Fibroblast of pulmonary artery (primary cell): ENCODE measurements at regions not wholly inside any gene's neighbourhood (a gene's known extent, or its start where the extent isn't known, plus 50 kb on each side); places are given as distances from the start of the nearest gene placed in this dataset.

Experiments used
- DNase-seq: peaks from one replicate; pipeline ENCODE4 v3.0.0-alpha.2; 2010; ENCODE audit warnings: low read depth
- H3K4me3 ChIP-seq: replicated peaks from 2 replicates; pipeline ENCODE4 v1.5.1; 2011; ENCODE audit warnings: low read depth, mild to moderate bottlenecking, control low read depth, low read length, moderate library complexity
- TF ChIP-seq, protein P1 (sequence below): IDR thresholded peaks from 2 replicates; pipeline ENCODE4 v1.5.1; 2011; ENCODE audit warnings: mild to moderate bottlenecking, control low read depth, low read length, inconsistent platforms; ENCODE audit errors: missing control alignments

DNA sequence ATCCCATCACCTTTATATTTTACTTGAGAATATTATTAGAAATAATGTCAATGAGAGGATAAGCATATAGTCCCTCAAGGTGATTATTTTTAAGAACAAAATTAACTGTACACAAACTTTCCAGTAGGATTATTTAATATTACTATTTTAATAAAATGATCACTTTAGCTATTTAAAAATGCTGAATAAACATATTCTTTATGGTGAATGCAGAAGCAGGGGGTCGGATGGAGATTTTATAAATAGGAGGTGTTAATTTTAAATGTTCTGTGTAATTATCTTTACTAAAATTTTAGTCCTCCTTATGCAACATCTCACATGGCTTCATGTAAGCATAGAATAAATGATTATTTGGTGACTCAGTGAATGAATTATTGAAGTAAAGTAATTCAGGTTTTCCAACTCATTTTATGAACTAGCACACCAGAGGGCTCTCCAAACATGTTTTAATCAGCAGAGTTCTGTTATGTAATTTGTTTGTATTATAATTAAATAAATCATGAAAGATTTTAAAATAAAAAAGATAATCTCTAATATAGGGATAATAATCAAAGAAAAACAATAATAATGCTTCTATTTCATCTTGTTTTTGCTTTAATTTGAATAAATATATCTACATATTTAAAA, 1635.2 kb downstream of the EFNB2 start:
- H3K4me3 ChIP-seq, result no peak overlapping the region
- DNase-seq, result peak; percentile 10
- TF ChIP-seq, protein P1, sequence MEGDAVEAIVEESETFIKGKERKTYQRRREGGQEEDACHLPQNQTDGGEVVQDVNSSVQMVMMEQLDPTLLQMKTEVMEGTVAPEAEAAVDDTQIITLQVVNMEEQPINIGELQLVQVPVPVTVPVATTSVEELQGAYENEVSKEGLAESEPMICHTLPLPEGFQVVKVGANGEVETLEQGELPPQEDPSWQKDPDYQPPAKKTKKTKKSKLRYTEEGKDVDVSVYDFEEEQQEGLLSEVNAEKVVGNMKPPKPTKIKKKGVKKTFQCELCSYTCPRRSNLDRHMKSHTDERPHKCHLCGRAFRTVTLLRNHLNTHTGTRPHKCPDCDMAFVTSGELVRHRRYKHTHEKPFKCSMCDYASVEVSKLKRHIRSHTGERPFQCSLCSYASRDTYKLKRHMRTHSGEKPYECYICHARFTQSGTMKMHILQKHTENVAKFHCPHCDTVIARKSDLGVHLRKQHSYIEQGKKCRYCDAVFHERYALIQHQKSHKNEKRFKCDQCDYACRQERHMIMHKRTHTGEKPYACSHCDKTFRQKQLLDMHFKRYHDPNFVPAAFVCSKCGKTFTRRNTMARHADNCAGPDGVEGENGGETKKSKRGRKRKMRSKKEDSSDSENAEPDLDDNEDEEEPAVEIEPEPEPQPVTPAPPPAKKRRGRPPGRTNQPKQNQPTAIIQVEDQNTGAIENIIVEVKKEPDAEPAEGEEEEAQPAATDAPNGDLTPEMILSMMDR, result no peak

DNA sequence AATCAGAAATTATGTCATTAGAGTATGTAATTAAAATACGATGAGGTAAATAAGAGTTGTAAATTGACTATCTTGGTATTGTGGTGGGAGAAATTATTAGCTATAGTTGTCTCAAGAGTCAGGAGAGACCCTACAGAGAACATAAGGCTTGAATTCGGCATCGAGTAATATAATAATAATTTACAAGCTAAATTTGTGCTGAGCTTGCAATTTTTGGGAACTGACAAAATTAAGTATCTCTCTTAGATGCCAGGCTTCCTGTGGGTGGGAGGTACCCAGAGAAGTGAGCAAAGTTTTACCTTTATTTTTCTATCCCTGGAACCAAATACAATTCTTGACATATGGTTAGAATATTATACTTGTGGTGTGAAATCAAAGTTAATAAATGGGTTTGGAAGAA, 1637.0 kb downstream of the EFNB2 start:
- TF ChIP-seq, protein P1, result no peak
- no peak overlapping the region for H3K4me3 ChIP-seq
- DNase-seq, result no peak

DNA sequence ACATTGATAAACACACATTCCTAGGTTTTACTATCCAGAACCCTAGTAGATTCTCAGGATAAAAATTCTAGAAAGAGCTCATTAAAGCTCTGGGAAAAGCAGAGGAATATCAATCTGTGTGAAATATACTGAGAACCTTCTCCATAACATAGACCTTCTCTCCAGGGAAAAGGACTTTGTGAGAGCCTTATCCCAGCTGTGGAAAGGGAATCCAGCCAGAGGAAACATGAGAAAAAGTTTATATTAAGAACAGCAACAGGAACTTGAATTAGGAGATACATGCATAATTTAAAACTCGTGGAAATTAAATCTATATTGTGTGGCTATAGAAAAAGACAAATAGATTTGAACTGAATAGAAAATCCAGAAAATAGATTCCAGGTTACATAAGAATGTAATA, 1639.9 kb downstream of the EFNB2 start:
- DNase-seq, result no peak
- no peak overlapping the region for H3K4me3 ChIP-seq
- TF ChIP-seq, protein P1, result no peak

DNA sequence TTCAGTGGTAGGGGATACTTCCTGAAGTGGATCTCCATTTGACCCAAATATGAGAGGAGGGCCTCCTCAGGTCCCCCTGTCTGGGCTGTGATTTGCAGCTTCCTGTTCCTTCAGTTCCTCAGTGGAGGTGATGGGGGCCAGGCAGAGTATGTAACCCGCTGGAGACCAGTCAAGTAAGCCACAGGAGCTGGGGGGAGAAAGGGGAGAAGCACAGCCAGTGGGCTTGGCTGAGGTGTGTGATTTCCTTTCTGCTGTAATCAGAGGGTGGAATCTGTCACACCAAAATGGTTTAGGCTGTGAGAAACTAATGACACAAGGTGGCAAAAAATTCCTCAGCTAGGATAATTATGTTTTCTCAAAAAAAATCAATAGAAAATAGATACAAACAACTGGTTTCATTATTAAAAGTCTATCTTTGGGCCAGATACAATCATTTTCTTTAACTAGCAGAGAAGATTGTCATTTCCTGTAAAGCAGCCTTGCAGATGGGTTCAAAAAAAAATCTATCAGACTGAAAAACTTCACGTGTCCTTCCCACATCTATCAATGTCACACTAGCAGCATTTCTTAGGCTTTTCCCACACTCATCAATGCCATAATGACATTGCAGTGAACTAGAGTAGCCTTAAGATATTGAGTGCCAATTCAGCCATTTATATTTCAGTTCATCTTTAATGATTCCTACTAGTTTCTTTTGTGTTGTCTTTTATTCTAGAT, 1660.3 kb downstream of the EFNB2 start:
- TF ChIP-seq, protein P1, result no peak
- H3K4me3 ChIP-seq, result no peak overlapping the region
- DNase-seq, result no peak

DNA sequence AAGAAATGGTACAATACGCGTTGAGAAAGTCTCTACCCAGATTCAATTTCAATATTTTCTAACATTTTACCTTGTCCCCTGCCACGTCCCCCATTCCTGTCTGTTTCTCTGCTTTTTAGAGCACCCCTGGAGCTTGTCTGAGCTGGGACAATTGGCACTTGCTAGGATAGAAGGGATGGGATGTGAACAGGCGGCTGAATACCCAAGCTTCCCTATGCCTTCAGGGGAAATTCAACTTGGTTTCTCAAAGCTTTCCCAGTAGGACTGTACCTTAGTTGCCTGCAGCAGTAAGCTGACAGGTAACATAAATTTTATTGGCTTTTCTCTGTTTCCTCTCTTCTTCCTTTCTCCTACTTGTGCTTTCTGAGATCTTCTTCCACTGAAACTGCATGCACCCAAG, 1663.3 kb downstream of the EFNB2 start:
- DNase-seq, result no peak
- TF ChIP-seq, protein P1, result no peak
- H3K4me3 ChIP-seq, result no peak overlapping the region

DNA sequence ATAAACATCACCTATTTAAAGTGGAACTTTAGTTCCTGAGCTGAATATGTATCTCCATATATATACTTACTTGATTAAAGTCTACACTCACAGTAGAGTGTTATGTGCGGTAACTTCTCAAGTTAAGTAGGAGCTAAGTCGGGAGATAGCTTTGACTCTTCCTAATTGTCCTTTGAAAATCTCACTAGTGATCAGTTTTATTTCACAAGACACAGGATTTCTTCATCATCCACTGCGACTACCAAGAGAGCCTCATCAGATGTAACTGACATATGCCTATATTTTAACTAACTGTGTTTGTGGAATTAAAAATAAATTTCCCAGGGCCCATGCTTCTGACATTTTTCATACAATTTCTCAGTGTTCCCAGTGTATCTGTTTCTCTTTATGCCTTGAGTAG, 1664.0 kb downstream of the EFNB2 start:
- H3K4me3 ChIP-seq, result no peak overlapping the region
- no peak for DNase-seq
- TF ChIP-seq, protein P1, result no peak

DNA sequence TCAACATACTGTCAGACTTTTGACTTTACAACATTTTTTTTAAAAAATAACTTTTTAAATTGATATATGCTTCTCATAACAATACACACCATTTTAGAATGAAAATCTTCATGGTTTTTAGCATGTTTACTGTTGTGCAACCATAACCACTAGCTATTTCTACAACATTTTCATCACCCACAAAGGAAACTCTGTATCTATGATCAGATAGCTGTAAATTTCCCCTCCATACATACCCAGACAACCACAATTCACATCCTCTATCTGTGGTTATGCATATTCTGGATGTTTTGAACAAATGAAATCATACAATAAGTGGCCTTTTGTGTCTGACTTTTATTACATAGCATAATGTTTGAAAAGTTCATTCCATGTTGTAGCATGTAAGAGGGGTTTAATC, 1666.0 kb downstream of the EFNB2 start:
- DNase-seq, result peak; percentile 37
- TF ChIP-seq, protein P1, result no peak
- no peak overlapping the region for H3K4me3 ChIP-seq
